HG02840 (cell line): ENCODE measurements at regions not wholly inside any gene's neighbourhood (a gene's known extent, or its start where the extent isn't known, plus 50 kb on each side); places are given as distances from the start of the nearest gene placed in this dataset.
"Not testable (repeated sequence)": the region's sequence is repeated elsewhere in the genome, so short reads cannot be mapped to it uniquely, and the experiment has no call there.

ENCODE experiments used
- ATAC-seq: cut with Tn5 transposase; IDR thresholded peaks from one replicate; pipeline ENCODE4 v1.9.1; 2021; ENCODE audit warnings: mild to moderate bottlenecking, moderate library complexity, moderate number of reproducible peaks; ENCODE audit not compliant: unreplicated experiment, low FRiP score

DNA sequence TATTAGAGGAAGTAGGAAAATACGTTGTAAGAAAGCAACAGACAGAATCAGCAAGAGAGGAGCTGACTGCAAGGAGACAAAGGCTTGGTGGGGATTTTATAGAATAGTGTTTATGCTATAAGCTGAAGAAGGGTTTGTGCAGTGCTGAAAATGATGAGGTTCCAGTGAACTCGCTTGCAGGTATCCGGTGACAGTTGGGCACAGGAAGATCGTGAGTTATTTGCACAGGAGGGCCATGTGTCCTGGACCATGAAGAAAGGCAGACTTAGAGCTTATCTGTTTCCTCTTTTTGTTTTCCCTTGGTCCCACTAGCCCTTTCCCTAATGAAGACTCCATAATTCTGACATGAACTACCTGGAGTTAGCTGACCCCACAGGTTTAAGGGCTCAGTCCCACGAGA is 61.4 kb downstream of the NXNL2 start:
- no peak for ATAC-seq

DNA sequence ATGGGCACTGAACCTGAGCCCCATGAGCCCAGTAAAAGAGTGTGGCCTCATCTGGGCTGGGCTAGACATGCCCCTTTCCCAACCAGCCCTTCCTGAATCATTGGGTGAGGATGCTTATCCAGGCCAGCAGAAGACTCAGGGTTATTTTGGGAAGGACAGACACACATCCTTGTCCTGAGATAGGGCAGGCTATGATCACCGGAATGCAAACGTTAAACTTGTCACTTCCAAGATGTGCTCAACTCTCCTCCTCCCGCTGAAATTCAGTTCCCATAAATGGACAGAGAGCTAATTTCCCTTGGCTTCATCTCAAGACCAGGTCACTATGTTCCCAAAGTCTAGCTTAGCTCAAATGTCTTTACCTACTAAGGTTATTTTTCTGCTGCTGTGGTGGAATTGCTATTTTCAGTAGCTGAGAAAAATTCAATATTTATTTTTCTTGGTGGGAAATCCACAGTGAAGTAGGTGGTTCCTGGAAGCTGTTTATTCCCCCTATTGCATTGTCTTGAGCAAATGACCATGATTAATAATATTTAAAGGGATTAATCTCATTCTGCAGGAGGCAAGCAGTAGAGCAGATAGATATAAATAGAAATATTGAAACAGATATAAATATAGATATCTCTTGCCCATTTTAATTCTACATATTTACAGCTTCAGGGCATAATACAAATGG is 70.0 kb downstream of the NXNL2 start:
- ATAC-seq: no peak

DNA sequence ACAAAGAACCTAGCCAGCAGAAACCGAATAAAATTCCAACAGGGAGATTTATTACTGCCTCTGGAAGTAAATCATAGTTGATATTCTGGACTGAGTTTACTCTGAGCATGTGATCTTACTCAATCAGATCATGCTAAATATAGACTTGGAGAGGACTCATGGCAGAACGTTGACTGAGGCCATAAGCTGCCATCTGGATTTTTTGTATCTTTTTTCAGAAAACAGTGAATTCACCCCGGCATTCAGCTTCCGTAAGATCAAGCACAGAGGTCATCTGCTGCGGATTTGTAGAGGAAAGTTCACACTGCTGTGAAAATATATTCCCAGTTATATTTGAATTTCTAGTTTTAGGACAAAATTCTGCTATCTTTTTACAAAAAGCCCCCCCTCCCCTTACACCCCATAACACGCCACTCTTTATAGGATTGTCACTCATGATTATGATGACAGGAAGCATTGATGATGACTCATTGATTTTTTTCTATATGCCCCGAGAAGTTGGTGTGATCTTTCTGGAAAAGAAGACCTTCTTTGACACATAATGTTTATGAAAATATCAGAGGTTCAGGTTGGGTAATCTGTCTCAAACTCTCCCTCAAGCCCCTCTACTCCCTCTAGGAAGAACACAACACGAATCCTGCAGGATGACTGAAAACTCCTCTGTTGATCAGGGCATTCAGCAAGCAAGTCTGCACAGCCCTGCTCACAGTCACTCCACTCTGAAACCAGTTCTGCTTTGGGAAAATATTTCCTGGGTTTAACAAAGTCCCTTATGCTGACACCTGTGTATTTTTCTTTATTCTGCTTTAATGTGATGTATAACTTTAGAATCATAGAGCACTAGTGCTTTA is 70.8 kb downstream of the NXNL2 start:
- no peak for ATAC-seq

DNA sequence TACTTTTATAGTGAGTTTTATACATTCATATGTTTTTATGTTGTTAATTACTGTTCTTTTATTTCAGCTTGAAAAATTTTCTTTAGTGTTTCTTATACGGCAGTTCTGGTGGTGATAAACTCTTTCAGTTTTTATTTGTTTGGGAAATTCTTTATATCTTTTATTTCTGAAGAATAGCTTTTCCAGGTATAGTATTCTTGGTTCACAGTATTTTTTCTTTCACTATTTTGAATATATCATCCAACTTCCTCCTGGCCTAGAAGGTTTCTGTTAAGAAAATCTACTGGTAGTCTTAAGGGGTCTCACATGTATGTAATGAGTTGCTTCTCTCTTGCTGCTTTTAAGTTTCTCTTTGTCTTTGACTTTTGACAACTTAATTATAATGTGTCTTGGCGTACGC is 79.4 kb downstream of the NXNL2 start:
- no peak for ATAC-seq

GRCh38 chr9:88623698-88624097 is 88.7 kb downstream of the NXNL2 start:
- ATAC-seq: no peak

DNA sequence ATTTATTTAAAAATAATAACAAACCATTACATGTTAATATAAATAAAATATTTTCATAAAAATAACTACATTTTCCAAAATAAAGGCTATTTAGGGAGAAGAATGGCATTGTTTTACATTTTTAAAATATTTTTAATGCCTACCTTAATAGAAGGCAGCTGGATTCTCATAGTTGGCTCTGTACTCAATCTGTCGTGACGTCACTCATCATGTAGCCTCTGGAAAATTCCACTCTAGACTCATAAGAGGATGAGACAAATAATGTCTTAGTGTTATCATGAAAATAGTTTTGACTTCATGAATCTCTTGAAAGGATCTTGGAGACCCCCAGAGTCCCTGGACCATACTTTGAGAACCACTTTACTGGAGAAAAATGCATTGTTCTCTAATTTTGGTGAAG is 93.1 kb downstream of the NXNL2 start:
- ATAC-seq: no peak

GRCh38 chr9:88628811-88629210 is 93.8 kb downstream of the NXNL2 start:
- ATAC-seq: no peak

GRCh38 chr9:88630574-88630973 is 95.6 kb downstream of the NXNL2 start:
- not testable (repeated sequence) for ATAC-seq

DNA sequence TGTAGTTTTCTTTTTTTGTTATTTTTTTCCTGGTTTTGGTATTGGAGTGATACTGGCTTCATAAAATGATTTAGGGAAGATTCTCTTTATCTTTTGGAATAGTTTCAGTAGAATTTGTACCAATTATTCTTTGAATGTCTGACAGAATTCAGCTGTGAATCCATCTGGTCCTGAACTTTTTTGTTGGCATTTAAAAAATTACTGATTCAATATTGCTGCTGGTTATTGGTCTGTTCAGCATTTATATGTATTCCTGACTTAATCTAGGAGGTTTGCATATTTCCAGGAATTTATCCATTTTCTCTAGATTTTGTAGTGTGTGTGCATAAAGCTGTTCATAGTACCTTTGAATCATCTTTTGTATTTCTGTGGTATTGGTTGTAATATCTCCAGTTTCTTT is 100.2 kb downstream of the NXNL2 start:
- no peak for ATAC-seq

DNA sequence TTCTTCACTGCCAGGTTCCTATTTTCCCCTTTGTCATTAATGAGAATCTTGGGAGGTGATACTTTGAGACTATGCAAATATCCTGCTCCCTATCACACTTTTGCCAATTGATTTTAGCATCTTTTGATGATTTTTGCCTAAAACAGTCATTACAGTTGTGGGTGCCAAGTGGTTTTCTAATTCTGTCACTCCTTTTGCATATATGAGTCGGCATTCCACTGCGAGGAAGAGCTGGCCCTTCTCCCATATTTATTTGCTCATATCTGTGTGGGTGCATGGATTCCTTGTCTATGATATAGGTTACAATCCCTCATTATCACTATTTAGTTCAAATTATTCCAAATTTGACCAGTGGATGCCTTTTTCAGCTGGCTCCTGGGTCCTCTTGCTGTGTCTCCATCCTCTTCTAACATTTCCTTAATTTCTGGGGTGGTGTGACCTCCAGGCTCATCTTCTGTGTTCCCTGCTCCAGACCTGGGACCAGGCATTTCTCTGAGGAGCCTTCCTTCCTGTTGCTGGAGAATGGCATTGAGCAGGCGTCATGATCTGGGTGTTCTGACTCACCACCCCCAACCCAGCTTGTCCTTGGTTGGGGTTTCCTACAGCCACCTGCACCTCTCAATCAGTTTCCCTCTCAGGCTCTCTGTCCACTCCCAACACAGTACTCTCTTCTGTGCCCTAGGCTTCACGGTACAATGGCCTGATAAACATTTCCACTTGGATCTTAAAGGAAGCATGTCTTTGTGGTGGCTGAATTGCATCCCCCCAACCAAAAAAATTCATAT is 106.7 kb downstream of the NXNL2 start:
- no peak for ATAC-seq

DNA sequence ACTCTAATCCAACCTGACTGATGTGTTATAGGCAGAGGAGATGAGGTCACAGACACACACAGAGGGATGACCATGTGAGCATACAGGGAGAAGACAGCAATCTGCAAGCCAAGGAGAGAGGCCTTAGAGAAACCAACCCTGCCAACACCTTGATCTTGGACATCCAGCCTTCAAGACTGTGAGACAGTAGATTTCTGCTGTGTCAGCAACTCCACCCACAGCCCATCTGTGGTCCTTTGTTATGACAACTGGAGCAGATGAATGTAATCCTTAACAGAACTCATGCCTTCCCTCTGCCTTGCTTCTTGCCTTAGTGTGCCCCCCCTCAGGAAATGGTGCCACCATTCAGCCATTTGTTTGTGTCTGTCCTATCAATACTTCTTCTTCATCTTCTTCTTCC is 107.4 kb downstream of the NXNL2 start:
- no peak for ATAC-seq

DNA sequence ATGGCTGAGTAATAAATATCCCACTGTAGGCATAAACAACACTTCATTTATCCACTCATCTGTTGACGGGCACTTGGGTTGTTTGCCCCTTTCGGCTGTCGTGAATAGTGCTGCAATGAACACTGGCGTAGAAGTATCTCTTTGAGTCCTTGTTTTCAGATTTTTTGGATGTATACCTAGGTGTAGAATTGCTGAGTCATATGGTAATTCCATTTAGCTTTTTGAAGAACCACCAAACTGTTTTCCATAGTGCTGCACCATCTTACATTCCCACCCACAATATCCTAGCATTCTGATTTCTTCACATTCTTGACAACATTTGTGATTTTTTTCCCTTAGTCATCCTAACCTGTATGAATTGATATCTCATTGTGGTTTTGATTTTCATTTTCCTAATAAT is 109.0 kb downstream of the NXNL2 start:
- ATAC-seq: no peak

DNA sequence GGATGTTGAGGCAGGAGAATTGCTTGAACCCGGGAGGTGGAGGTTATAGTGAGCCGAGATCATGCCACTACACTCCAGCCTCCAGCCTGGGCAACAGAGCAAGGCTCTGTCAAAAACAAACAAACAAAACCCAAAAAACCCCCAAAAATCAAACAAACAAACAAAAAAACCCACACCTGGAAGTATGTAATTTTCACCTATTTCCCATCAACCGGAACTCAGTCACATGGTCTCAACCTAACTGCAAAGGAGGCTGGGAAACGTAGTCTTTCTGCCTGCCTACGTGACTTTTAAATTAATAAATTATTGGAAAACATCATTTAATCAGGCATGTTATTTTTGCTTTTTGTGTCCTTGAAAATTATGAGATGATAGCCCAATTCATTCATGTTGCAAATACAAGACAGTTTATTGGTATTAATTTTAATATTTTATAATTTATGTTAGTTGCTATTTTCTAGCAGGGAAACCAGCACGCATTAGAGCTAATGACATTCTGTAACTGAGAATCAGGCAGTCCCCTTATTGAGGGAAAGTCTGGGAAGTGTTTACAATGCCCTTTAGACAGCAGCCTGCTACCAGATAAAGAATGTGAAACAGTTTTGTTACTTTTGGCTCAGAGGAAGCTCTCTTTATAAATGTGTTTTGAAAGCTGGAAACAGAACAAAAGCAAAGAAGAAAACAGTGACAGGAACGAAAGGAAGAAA is 110.3 kb downstream of the NXNL2 start:
- ATAC-seq: no peak

DNA sequence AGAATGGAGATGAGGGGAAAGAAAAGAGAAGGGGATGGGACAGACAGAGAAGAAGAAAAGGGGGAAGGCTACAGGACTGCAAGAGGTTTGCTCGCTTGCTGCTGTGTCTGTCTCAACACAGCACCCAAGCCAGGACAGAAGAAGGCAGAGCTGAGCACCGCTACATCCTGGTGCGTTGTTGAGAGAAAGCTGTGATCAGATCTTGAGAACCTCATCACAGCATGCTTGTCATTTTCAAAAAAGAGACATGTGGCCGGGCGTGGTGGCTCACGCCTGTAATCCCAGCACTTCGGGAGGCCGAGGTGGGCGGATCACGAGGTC is 110.9 kb downstream of the NXNL2 start:
- no peak for ATAC-seq

GRCh38 chr9:88646539-88647300 is 111.7 kb downstream of the NXNL2 start:
- ATAC-seq: no peak

GRCh38 chr9:88651682-88652633 is 117.0 kb downstream of the NXNL2 start:
- no peak for ATAC-seq

- ATAC-seq: no peak
Measured at GRCh38 chr9:88652876-88653275, 117.9 kb downstream of the NXNL2 start.

- ATAC-seq: no peak
Measured at GRCh38 chr9:88653406-88653805, 118.4 kb downstream of the NXNL2 start.

- ATAC-seq: no peak
Measured at GRCh38 chr9:88653911-88654310, 118.9 kb downstream of the NXNL2 start.
